Liver (tissue), 3 donors: ENCODE measurements at regions not wholly inside any gene's neighbourhood (a gene's known extent, or its start where the extent isn't known, plus 50 kb on each side); places are given as distances from the start of the nearest gene placed in this dataset.

ENCODE experiments used
- EGR1 ChIP-seq, 2 donors: IDR thresholded peaks; 2 replicates each; pipeline ENCODE4 v1.6.1; 2016 to 2018; ENCODE audit warnings: antibody characterized with exemption in 2 of 2, low read depth in 2 of 2
- TAF1 ChIP-seq: conservative IDR thresholded peaks from 2 replicates; pipeline ENCODE4 v1.6.1; 2016; ENCODE audit warnings: antibody characterized with exemption, mild to moderate bottlenecking
- TF ChIP-seq, protein P1 (sequence below): IDR thresholded peaks from 2 replicates; pipeline ENCODE4 v1.6.1; 2016; ENCODE audit warnings: antibody characterized with exemption
- TF ChIP-seq, protein P2 (sequence below): fragments of 150-350 bp; IDR thresholded peaks from 2 replicates; pipeline ENCODE4 v1.5.1; 2017; ENCODE audit warnings: improper control_type of control experiment, low read depth, low read length; ENCODE audit not compliant: missing input control
- TF ChIP-seq, protein P3 (sequence below): IDR thresholded peaks from 2 replicates; pipeline ENCODE4 v1.6.1; 2016; ENCODE audit warnings: antibody characterized with exemption
- TF ChIP-seq, protein P4 (sequence below): IDR thresholded peaks from 2 replicates; pipeline ENCODE4 v1.6.1; 2016; ENCODE audit warnings: antibody characterized with exemption
- donor health status: healthy.
- donor health status: healthy.

DNA sequence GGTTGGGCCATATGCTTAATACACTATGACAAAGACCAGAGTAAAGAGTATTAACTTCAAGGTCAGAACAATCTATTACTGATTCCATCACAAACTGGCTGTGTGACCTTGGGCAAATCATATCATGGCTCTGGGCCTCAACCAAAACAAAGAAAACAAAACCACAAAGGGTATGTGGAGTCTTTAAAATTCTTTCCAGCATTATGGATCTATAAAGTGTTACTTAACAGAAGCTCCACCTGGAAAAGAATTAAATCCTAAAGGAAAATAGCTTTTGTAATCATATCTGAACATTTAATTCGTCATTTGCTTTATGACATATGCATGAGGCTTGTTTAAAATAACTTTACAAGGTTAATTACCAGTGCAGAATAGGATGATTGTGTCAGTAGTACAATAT is 265.5 kb downstream of the SATB1 start:
- TF ChIP-seq, protein P1, sequence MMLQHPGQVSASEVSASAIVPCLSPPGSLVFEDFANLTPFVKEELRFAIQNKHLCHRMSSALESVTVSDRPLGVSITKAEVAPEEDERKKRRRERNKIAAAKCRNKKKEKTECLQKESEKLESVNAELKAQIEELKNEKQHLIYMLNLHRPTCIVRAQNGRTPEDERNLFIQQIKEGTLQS: no peak
- TF ChIP-seq, protein P2, sequence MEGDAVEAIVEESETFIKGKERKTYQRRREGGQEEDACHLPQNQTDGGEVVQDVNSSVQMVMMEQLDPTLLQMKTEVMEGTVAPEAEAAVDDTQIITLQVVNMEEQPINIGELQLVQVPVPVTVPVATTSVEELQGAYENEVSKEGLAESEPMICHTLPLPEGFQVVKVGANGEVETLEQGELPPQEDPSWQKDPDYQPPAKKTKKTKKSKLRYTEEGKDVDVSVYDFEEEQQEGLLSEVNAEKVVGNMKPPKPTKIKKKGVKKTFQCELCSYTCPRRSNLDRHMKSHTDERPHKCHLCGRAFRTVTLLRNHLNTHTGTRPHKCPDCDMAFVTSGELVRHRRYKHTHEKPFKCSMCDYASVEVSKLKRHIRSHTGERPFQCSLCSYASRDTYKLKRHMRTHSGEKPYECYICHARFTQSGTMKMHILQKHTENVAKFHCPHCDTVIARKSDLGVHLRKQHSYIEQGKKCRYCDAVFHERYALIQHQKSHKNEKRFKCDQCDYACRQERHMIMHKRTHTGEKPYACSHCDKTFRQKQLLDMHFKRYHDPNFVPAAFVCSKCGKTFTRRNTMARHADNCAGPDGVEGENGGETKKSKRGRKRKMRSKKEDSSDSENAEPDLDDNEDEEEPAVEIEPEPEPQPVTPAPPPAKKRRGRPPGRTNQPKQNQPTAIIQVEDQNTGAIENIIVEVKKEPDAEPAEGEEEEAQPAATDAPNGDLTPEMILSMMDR: no peak
- TF ChIP-seq, protein P3, sequence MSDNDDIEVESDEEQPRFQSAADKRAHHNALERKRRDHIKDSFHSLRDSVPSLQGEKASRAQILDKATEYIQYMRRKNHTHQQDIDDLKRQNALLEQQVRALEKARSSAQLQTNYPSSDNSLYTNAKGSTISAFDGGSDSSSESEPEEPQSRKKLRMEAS: no peak
- TF ChIP-seq TAF1 (no peak), EGR1 (IDR thresholded peaks at IDR 0.05; ENCODE audit: low read depth in 2 of 2) (no peak)
- TF ChIP-seq, protein P4, sequence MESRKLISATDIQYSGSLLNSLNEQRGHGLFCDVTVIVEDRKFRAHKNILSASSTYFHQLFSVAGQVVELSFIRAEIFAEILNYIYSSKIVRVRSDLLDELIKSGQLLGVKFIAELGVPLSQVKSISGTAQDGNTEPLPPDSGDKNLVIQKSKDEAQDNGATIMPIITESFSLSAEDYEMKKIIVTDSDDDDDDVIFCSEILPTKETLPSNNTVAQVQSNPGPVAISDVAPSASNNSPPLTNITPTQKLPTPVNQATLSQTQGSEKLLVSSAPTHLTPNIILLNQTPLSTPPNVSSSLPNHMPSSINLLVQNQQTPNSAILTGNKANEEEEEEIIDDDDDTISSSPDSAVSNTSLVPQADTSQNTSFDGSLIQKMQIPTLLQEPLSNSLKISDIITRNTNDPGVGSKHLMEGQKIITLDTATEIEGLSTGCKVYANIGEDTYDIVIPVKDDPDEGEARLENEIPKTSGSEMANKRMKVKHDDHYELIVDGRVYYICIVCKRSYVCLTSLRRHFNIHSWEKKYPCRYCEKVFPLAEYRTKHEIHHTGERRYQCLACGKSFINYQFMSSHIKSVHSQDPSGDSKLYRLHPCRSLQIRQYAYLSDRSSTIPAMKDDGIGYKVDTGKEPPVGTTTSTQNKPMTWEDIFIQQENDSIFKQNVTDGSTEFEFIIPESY: no peak
